Stimulated activated CD4-positive, alpha-beta T cell treated with anti-CD3 and anti-CD28 coated beads, TNF-alpha, amount 100 ng/mL, for 24 hours (primary cell): ENCODE measurements at regions not wholly inside any gene's neighbourhood (a gene's known extent, or its start where the extent isn't known, plus 50 kb on each side); places are given as distances from the start of the nearest gene placed in this dataset.

Experiments
- DNase-seq, 3 experiments: peaks; one replicate each; pipeline ENCODE4 v3.0.0-alpha.2; 2020; ENCODE audit warnings: low read depth in 3 of 3

DNA sequence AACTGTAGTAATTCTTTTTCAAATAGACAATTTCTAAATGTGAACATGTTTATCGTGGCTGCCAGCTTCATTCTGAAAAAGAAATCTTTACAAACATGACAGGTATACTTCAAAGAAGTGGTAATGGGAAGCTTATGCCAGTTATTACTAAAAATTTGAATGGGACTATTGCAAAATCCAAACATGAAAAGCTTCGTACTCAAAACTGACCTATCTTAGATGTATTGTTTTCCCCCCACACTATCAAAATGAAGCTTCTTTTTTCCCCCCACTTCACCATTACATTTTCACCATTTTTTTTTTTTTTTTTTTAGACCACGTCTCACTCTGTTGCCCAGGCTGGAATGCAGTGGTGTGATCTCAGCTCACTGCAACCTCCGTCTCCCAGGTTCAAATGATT, 50.4 kb upstream of the SERTAD2 start:
- DNase-seq, result no peak

- no peak for DNase-seq
Observed at GRCh38 chr2:64704996-64705395, 51.3 kb upstream of the SERTAD2 start.

DNA sequence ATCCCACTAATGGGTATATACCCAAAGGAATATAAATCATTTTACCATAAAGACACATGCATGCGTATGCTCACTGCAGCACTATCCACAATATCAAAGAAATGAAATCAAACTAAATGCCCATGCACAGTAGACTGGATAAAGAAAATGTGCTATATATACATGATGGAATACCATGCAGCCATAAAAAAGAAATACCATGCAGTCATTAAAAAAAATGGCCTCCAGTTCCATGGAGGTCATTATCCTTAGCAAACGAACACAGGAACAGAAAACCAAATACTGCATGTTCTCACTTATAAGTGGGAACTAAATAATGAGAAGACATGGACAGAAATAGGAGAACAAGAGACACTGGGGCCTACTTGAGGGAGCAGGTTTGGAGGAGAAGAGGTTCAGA, 53.6 kb upstream of the SERTAD2 start:
- no peak for DNase-seq

DNA sequence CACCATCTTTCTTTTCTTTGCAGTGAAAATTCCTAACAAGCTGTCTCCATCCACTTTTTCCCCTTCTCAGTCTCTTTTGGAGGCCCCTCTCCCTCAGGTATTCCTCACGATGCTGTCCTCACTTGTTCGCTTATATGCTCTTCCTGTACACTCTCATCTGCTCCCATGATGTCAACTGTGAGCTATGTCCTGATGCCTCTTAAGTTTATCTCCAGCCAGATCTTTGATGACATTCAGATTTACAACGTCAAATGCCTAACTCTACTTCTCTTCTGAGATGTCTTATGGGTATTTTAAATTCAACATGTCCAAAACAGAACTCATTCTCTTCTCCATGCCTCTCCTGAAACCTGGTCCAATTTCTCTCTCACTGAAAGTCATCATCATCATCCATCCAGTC, 55.1 kb upstream of the SERTAD2 start:
- DNase-seq, result no peak

DNA sequence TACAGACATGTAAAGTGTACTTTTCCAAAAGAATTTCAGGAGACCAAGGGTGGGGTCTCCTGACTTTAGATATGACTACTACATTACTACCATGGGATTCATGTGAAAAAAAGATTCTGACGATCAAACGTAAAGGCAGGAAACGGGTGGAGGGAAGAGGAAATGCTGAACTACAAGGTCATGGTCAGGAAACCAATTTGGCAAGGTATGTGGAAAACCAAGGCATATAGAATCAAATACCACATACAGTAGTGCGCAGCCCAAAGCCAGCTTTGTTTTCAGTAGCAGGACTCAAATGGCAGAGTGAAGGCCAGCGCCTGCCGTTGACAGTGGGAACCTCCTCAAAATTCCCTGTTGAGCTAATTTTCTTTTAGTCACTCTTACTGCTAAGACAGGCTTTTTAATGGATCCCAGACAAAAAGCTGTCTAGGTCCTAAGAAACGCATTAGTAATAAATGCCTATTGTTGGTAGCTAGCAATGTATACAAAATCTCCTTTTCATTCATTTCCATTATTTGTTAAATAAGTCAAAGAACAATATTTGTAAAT, 57.6 kb upstream of the SERTAD2 start:
- DNase-seq, result no peak

GRCh38 chr2:64713686-64714085, 60.0 kb upstream of the SERTAD2 start:
- no peak for DNase-seq

DNA sequence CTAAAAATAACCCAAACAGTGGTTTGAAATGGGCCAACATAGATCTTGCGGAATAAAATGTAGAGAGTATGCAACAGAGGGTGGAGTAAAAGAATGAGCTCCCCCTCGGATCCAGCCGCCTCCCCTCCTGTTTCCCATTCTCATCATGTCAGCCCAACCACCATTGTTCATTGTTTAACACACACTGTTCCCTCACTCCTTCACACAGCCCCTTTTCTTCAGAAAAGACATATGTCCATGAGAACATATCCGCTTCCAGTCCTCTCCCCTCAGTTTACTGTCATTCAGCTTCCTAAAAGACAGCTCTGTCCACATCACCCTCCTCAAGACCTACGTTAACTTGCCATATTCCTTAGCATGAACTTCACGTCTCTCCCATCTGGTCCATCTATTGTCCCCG, 62.9 kb upstream of the SERTAD2 start:
- DNase-seq, result no peak

DNA sequence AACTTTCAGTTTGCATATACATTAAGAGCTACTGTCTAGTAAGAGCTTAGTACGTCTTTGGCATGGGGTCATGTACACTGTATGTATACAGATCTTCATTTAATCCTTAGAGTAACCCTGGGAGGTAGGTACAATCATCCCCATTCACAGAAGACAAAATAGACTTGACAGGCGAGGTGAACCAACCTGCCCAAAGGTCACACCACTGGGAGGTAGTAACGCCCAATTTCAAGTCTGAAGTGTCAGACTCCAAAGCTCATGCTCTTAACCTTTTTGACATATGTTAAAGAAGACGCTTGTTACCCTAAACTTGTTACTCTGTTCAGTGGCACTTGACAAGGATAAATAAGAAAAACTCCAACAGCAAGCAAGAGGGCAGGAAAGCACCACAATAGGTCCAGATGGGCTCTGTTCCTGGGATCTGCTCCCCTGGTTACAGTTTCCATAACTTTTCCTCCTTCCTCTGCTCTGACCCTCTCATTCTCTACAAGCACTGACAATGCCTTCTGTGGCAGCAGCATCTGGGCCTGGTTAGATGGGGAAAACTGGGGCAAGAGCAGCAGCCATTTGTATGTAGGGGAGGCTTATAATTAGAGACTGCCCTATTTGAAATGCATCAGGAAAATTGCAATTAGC, 64.7 kb upstream of the SERTAD2 start:
- no peak for DNase-seq

DNA sequence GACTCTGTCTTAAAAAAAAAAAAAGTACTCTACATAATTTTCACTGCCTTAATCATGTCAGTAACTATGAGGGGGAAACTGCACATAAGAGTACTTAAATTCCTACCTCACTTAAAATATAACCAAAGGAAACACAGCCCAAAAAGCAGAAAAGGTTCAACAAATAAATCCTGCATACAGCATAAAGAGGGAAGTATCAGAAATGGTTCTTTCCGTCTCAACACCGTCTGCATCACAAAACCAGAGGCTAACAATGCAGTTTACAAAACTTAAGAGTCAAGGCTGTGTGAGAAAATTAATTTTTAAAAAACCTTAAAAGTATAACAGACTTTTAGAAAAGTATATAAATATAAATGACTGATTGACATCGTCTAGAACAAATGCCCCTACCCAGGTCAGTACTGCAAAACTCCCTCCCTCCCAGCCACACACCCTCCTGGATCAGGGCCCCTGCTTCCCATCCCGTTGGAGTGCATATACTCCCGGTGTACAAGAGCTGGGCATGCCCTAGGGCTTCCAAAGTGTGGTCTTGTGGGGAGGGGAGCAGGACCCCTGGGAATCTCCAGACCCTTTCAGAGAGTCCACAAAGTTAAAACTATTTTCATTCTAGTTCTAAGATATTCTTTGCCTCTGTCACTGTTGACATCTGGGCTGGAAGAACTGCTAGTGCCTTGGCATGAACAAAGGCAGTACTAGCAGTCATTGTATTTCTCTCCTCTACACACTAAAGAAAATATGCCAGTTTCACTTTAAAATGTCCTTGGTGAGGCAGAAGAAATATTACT, 67.0 kb upstream of the SERTAD2 start:
- DNase-seq, result no peak

DNA sequence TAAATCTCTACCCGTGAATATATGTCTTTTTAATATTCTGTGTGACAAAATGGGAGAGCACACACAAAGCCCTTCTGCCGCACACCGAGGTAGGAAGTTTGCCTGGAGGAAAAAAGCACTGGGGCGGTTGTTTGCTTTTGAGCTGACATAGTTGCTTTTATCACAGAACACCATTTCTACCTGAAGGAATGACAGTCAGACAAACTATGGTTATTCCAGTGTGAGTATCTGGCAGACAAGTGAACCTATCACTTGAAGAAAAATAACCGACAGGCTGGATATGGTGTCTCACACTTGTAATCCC, 67.6 kb upstream of the SERTAD2 start:
- no peak for DNase-seq

DNA sequence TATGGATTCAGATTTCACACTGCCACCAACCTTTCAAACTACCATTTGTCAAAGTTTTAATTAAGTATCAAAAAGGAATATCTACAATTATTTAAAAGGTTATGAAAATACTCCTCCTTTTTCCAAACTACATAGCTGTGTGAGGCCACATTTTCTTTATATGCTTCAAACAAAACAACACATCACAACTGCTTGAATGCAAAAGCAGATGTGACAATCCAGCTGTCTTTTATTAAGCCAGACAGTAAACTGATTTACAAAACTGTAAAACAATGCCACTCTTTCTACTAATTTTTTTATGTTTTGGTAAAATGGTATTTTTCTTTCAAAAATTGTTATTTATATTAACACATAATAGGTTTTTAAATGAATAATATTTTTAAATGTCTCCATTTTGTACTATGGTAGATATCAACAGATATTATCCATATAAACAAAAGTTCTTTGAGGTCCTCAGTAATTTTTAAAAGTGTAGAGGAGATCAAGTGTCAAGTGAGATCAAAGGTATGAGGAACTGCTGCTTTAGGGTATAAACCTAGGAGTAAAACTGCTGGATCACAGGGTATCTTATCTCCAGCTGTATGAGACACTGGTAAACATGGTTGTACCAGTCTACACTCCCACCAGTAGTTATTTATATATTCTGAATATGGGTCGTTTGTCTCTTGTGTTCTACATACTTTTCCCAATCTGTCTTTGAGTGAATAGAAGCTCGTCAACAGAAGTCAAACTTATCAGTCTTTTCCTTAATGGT, 68.8 kb upstream of the SERTAD2 start:
- no peak for DNase-seq

DNA sequence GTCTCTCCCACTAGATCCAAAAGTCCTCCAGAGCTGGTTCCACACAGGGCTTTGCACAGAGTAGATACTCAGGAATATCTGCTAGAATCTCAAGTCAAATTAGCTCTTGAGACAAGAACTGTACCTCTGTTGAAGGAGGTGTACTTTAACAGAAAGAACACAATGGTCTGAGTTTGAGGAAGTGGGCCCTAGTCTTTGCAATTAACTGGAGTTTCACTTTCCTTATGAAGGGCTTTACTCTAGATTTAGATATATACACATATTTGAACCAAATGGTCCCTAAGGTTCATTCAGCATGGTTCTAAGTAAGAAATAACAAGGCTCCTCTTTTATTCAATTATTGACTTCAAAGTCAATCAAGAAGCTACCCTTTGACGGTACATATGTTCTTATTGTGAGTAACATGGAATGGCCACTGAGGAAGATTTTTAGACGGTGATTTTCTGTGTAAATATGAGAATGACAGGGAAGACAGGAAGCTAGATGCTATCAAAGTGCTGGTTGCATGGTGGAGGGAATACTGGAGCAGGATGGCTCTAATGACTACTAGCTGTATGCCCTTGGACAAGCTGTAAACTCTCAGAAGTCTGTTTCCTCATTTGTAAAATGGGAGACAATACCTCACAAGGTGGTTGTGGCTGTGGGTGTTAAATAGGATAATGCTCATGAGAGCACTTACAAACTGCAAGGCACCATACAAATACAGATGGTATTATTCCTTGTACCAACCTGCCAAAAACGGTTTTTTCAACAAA, 73.5 kb upstream of the SERTAD2 start:
- DNase-seq, result no peak

DNA sequence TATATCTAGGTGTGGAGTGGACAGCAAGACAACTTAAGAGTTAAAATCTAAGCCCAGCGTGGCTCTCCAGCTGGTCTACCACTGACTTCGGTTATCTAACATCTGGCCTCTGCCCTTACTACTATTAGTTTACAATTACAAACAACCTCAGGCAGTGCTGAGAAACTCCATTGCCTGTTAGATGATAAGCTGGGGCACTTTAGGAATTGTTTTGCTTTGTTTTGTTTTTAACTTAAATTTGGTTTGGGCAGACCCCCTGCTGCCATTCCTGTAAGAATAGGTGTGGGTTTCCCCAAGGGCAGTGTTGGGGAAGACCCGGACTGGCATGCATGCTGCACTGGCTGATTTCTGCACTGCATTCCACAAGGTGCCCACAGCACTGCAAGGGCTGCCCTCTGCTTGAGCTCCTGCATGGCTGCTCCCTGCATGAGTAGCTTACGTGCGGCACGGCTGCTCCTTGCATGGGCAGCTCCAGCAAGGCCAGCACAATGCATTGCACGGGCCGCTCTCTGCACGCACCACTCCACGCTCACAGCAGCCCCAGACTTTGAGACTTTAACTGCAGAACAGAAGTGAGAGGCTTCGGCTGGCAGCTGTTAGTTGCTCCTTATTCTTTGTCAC, 74.2 kb upstream of the SERTAD2 start:
- DNase-seq, result no peak

GRCh38 chr2:64730551-64731262, 77.0 kb upstream of the SERTAD2 start:
- DNase-seq, result peak in 2 of 3 experiments; percentile 11 to 14

DNA sequence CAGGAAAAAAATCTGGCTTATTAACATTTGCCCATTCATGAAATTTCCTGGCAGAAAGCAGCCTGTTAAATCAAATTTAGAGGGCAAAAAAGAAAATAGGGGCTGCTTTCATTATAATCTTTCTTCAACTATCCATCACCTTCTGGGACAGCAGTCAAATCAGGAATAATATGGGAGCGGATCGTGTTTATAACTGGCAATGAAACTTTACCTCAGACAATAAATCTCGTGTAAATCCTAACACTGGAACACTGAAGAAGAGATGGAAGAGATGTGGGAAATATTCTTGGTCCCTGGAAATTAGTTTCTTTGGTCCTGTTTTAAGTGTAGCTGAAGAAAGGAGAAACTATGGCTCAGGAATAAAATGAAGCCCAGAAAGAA, 77.5 kb upstream of the SERTAD2 start:
- no peak for DNase-seq

DNA sequence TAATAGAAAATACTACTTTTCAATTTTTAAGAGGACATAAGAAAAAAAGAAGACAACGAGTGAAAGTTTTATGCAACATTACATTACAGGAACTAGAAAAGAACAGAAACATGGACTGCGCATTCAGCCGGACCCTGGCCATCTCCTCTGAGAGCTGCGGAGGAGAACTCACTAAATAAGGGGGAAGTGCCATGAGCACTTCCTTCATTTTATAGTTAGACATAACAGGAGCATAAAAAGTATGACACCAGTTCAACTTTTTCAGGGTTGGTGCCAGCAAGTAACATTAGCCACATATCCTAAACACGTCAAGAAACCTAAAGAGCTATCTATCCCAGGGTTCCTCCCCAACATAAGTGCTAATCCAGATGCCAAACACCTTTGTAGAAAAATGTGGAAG, 78.0 kb upstream of the SERTAD2 start:
- DNase-seq, result no peak

GRCh38 chr2:64732146-64732545, 78.4 kb upstream of the SERTAD2 start:
- no peak for DNase-seq

- DNase-seq, result no peak
Observed at GRCh38 chr2:64735504-64735903, 81.8 kb upstream of the SERTAD2 start.

- no peak for DNase-seq
Observed at GRCh38 chr2:64737547-64737946, 83.8 kb upstream of the SERTAD2 start.

- DNase-seq, result no peak
Observed at GRCh38 chr2:64738026-64738425, 84.3 kb upstream of the SERTAD2 start.

DNA sequence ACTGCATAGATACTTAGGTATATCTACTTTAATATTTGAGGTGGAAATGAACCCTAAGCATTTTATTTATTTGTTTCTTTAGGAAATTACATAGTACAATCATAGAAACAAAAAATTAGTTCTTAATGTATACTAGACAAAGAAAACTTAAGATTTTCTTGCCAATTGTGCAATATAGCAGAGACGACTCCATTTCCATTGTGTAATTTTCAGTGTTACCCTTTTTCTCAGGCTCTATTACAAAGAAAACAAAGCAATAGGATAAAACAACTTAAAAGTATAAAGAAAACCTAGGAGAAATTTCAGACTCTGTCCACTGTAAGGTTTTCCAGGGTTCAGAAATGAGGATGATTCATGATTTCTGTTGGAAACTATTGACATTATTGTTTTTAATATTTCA, 89.0 kb upstream of the SERTAD2 start:
- no peak for DNase-seq
